IPS DF 6.9 (cell line): ENCODE measurements at regions not wholly inside any gene's neighbourhood (a gene's known extent, or its start where the extent isn't known, plus 50 kb on each side); places are given as distances from the start of the nearest gene placed in this dataset.

ENCODE experiments used
- DNase-seq: peaks from one replicate; pipeline ENCODE4 v3.0.0-alpha.2; 2013; ENCODE audit warnings: low read depth, low spot score
- H3K27ac ChIP-seq: one replicate; pipeline ENCODE4 v1.5.1; 2013; ENCODE audit warnings: low read length, control low read depth
- H3K27me3 ChIP-seq: 2 replicates; pipeline ENCODE4 v1.6.1; 2013; ENCODE audit warnings: mild to moderate bottlenecking, low read length; ENCODE audit not compliant: control insufficient read depth, insufficient read depth
- H3K36me3 ChIP-seq: 2 replicates; pipeline ENCODE4 v1.6.1; 2013; ENCODE audit warnings: low read length; ENCODE audit not compliant: control insufficient read depth, insufficient read depth
- H3K4me1 ChIP-seq: 2 replicates; pipeline ENCODE4 v1.6.1; 2013; ENCODE audit warnings: low read length; ENCODE audit not compliant: control insufficient read depth, insufficient read depth
- H3K4me3 ChIP-seq: 2 replicates; pipeline ENCODE4 v1.5.1; 2013; ENCODE audit warnings: mild to moderate bottlenecking, low read length
- H3K9me3 ChIP-seq: 2 replicates; pipeline ENCODE4 v1.6.1; 2013; ENCODE audit warnings: low read length, inconsistent platforms; ENCODE audit not compliant: control insufficient read depth, insufficient read depth
- WGBS: extraction: QIAGEN DNeasy Blood & Tissue Kit; methylation state at CpG from one replicate; pipeline ENCODE4 v1.1.7; 2013; ENCODE audit warnings: mixed read lengths, missing lambda C conversion rate; ENCODE audit not compliant: insufficient read length, insufficient coverage; 5-methylcytosine and 5-hydroxymethylcytosine counted together

DNA sequence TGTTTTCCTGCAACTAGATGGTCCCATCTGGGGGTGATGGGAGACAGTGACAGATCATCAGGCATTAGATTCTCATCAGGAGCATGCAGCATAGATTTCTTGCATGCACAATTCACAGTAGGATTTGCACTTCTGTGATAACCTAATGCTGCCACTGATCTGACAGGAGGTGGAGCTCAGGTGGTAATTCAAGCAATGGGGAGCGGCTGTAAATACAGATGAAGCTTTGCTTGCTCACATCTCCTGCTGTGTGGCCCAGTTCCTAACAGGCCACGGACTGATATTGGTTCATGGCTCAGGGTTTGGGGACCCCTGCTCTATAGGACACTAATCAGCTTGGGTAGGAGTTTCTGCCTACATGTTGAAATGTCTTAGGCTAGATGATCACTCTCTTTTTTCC, 320.0 kb downstream of the PRDM2 start:
- no peak for DNase-seq
- H3K36me3 ChIP-seq, result no peaks in the 10 kb centered on the region
- H3K27me3 ChIP-seq, result no peaks in the 10 kb centered on the region
- H3K9me3 ChIP-seq, result no peaks in the 10 kb centered on the region
- no CpG with 5 or more reads among the region's 2 CpGs for WGBS
- no peaks in the 10 kb centered on the region for H3K4me1 ChIP-seq
- no peak overlapping the region for H3K27ac ChIP-seq
- no peak overlapping the region for H3K4me3 ChIP-seq

- WGBS, result no CpG with 5 or more reads among the region's 8 CpGs
- no peaks in the 10 kb centered on the region for H3K4me1 ChIP-seq
- no peak overlapping the region for H3K27ac ChIP-seq
- no peaks in the 10 kb centered on the region for H3K27me3 ChIP-seq
- no peaks in the 10 kb centered on the region for H3K9me3 ChIP-seq
- H3K4me3 ChIP-seq, result no peak overlapping the region
- DNase-seq, result no peak
- no peaks in the 10 kb centered on the region for H3K36me3 ChIP-seq
Measured at GRCh38 chr1:14027099-14027498, 327.1 kb downstream of the PRDM2 start.

DNA sequence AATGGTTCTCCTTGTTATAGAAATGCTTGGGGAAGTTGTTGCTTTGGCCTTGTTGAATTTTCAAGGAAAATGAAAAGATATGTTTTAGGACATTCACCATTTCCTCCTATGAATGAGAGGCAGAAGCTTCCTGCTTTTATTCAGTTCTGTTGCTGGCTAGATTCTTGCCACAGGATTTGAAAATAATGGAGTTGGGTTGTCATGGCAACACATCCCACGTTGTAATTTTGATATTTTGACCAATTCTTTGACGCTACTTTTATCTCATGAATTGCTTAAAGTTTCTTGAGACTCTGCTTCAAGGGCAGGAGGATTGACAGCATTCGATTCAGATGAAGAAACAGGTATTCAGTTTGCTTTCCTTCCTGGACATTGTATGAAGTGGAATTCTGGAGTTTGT, 331.5 kb downstream of the PRDM2 start:
- no peaks in the 10 kb centered on the region for H3K4me1 ChIP-seq
- no peaks in the 10 kb centered on the region for H3K27me3 ChIP-seq
- no CpG with 5 or more reads among the region's 3 CpGs for WGBS
- no peaks in the 10 kb centered on the region; the same call in 1 of the 2 replicates for H3K9me3 ChIP-seq
- no peaks in the 10 kb centered on the region for H3K36me3 ChIP-seq
- no peak for DNase-seq
- H3K27ac ChIP-seq, result no peak overlapping the region
- H3K4me3 ChIP-seq, result no peak overlapping the region

GRCh38 chr1:14034506-14034905, 334.5 kb downstream of the PRDM2 start:
- Histone ChIP-seq H3K4me1 (no peaks in the 10 kb centered on the region), H3K4me3 (no peak overlapping the region), H3K27me3 (no peaks in the 10 kb centered on the region), H3K9me3 (no peaks in the 10 kb centered on the region; the same call in 1 of the 2 replicates), H3K27ac (no peak overlapping the region), H3K36me3 (no peaks in the 10 kb centered on the region)
- no peak for DNase-seq
- no CpG with 5 or more reads among the region's 5 CpGs for WGBS

GRCh38 chr1:14037101-14037847, 337.3 kb downstream of the PRDM2 start:
- Histone ChIP-seq H3K9me3 (no peaks in the 10 kb centered on the region; the same call in 1 of the 2 replicates), H3K27ac (no peak overlapping the region), H3K4me3 (no peak overlapping the region), H3K36me3 (no peaks in the 10 kb centered on the region), H3K4me1 (no peaks in the 10 kb centered on the region), H3K27me3 (no peaks in the 10 kb centered on the region)
- no peak for DNase-seq
- no CpG with 5 or more reads among the region's 6 CpGs for WGBS

- H3K36me3 ChIP-seq, result no peaks in the 10 kb centered on the region
- H3K4me3 ChIP-seq, result no peak overlapping the region
- H3K9me3 ChIP-seq, result no peaks in the 10 kb centered on the region
- H3K27me3 ChIP-seq, result no peaks in the 10 kb centered on the region
- no CpG with 5 or more reads among the region's 11 CpGs for WGBS
- DNase-seq, result no peak
- no peak overlapping the region for H3K27ac ChIP-seq
- no peaks in the 10 kb centered on the region for H3K4me1 ChIP-seq
Measured at GRCh38 chr1:14039582-14040430, 339.8 kb downstream of the PRDM2 start.

DNA sequence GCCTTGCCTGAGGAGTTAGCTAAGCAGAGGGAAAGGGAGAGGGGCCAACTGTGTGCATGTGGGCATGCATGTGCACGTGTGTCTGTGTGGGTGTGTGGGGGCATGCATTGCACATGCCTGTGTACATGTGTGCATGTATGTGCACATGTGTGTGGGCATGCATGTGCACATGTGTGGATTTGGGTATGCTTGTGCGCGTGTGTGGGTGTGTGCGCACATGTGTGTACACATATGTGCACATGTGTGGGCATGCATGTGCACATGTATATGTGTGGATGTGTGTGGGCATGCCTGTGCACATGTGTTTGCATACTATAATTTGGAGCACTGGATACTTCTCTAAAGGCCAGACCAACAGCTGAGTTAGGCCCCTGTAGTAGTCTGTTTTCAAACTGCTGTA, 350.0 kb downstream of the PRDM2 start:
- no peaks in the 10 kb centered on the region for H3K9me3 ChIP-seq
- H3K27me3 ChIP-seq, result no peaks in the 10 kb centered on the region
- WGBS, result no CpG with 5 or more reads among the region's 4 CpGs
- DNase-seq, result no peak
- H3K36me3 ChIP-seq, result no peaks in the 10 kb centered on the region
- H3K27ac ChIP-seq, result no peak overlapping the region
- no peak overlapping the region for H3K4me3 ChIP-seq
- H3K4me1 ChIP-seq, result no peaks in the 10 kb centered on the region

GRCh38 chr1:14055442-14056223, 355.6 kb downstream of the PRDM2 start:
- no peak for DNase-seq
- Histone ChIP-seq H3K4me3 (no peak overlapping the region), H3K4me1 (no peaks in the 10 kb centered on the region), H3K27ac (no peak overlapping the region), H3K36me3 (no peaks in the 10 kb centered on the region), H3K27me3 (no peaks in the 10 kb centered on the region), H3K9me3 (no peaks in the 10 kb centered on the region)
- WGBS, result no CpG with 5 or more reads among the region's 4 CpGs

- no peaks in the 10 kb centered on the region for H3K36me3 ChIP-seq
- no peaks in the 10 kb centered on the region for H3K4me1 ChIP-seq
- H3K27ac ChIP-seq, result no peak overlapping the region
- H3K4me3 ChIP-seq, result no peak overlapping the region
- no peak for DNase-seq
- WGBS, result no CpG with 5 or more reads among the region's 3 CpGs
- H3K9me3 ChIP-seq, result no peaks in the 10 kb centered on the region
- H3K27me3 ChIP-seq, result no peaks in the 10 kb centered on the region
Measured at GRCh38 chr1:14057640-14058039, 357.7 kb downstream of the PRDM2 start.

GRCh38 chr1:14061204-14061603, 361.2 kb downstream of the PRDM2 start:
- Histone ChIP-seq H3K27me3 (no peaks in the 10 kb centered on the region), H3K4me3 (no peak overlapping the region), H3K36me3 (no peaks in the 10 kb centered on the region), H3K9me3 (no peaks in the 10 kb centered on the region), H3K4me1 (0 out of 2 replicates have a peak, but pooled peaks cover 3% of the 10 kb centered on the region), H3K27ac (no peak overlapping the region)
- no CpG with 5 or more reads among the region's 3 CpGs for WGBS
- no peak for DNase-seq
